ENCODE measurements at regions not wholly inside any gene's neighbourhood (a gene's known extent, or its start where the extent isn't known, plus 50 kb on each side); places are given as distances from the start of the nearest gene placed in this dataset.

- TF ChIP-seq GATA3 (IDR thresholded peaks at IDR 0.05; ENCODE audit: low read depth, low read length) (no peak), GATA2 (IDR thresholded peaks at IDR 0.05; ENCODE audit: low read depth, low read length) (no peak)
These were observed 681.4 kb downstream of the EPHA7 start for GRCh38 chr6:92737983-92738382.
